Loucy (cell line): ENCODE measurements at regions not wholly inside any gene's neighbourhood (a gene's known extent, or its start where the extent isn't known, plus 50 kb on each side); places are given as distances from the start of the nearest gene placed in this dataset.

Source experiments
- H2AFZ ChIP-seq: fragments of 200-600 bp; sonication (generic); 2 replicates; pipeline ENCODE4 v1.6.0; 2016; ENCODE audit warnings: antibody characterized with exemption, mild to moderate bottlenecking, low read length, moderate library complexity
- H3F3A ChIP-seq: fragments of 200-600 bp; 2 replicates; pipeline ENCODE4 v1.6.0; 2016; ENCODE audit warnings: antibody characterized with exemption, low read depth, mild to moderate bottlenecking
- H3K27me3 ChIP-seq: fragments of 200-600 bp; sonication (generic); 2 replicates; pipeline ENCODE4 v1.6.1; 2014; ENCODE audit warnings: low read length, mild to moderate bottlenecking; ENCODE audit not compliant: insufficient read depth, poor library complexity, severe bottlenecking
- H3K36me3 ChIP-seq: fragments of 200-600 bp; sonication (generic); 2 replicates; pipeline ENCODE4 v1.6.1; 2016; ENCODE audit warnings: low read length; ENCODE audit not compliant: insufficient read depth
- H3K4me1 ChIP-seq: fragments of 200-600 bp; sonication (generic); 2 replicates; pipeline ENCODE4 v1.5.1; 2014; ENCODE audit warnings: low read length, mild to moderate bottlenecking; ENCODE audit not compliant: insufficient read depth, poor library complexity, severe bottlenecking
- H3K4me2 ChIP-seq: fragments of 200-600 bp; sonication (generic); 2 replicates; pipeline ENCODE4 v1.6.0; 2014; ENCODE audit warnings: antibody characterized with exemption, low read length, low read depth, mild to moderate bottlenecking; ENCODE audit not compliant: poor library complexity, severe bottlenecking
- H3K4me3 ChIP-seq: fragments of 200-600 bp; sonication (generic); 2 replicates; pipeline ENCODE4 v1.5.1; 2014; ENCODE audit warnings: low read length, mild to moderate bottlenecking, mixed read lengths; ENCODE audit not compliant: poor library complexity, severe bottlenecking
- H3K79me2 ChIP-seq: fragments of 200-600 bp; sonication (generic); 2 replicates; pipeline ENCODE4 v1.6.1; 2014; ENCODE audit warnings: low read length; ENCODE audit not compliant: insufficient read depth
- H3K9ac ChIP-seq: fragments of 200-600 bp; sonication (generic); 2 replicates; pipeline ENCODE4 v1.6.0; 2014; ENCODE audit warnings: mild to moderate bottlenecking, low read depth, low read length, moderate library complexity; ENCODE audit not compliant: poor library complexity, severe bottlenecking
- H3K9me2 ChIP-seq: fragments of 200-600 bp; sonication (generic); replicated peaks from 2 replicates; pipeline ENCODE4 v1.6.1; 2016; ENCODE audit warnings: low read depth, low read length, mixed read lengths
- H3K9me3 ChIP-seq: fragments of 200-600 bp; sonication (generic); 2 replicates; pipeline ENCODE4 v1.6.1; 2014; ENCODE audit warnings: mild to moderate bottlenecking, antibody characterized with exemption, low read length, low read depth; ENCODE audit not compliant: insufficient read depth
- H4K20me1 ChIP-seq: fragments of 200-600 bp; sonication (generic); 2 replicates; pipeline ENCODE4 v1.6.0; 2014; ENCODE audit warnings: antibody characterized with exemption, low read length, mild to moderate bottlenecking; ENCODE audit not compliant: insufficient read depth, poor library complexity, severe bottlenecking
- EZH2phosphoT487 ChIP-seq: fragments of 200-600 bp; IDR thresholded peaks from 2 replicates; pipeline ENCODE4 v1.6.1; 2018; ENCODE audit warnings: antibody characterized with exemption, mild to moderate bottlenecking, moderate library complexity, borderline replicate concordance
- TF ChIP-seq, protein P1 (sequence below): fragments of 200-600 bp; sonication (generic); conservative IDR thresholded peaks from 2 replicates; pipeline ENCODE4 v1.5.1; 2014; ENCODE audit warnings: mild to moderate bottlenecking, antibody characterized with exemption, low read length

DNA sequence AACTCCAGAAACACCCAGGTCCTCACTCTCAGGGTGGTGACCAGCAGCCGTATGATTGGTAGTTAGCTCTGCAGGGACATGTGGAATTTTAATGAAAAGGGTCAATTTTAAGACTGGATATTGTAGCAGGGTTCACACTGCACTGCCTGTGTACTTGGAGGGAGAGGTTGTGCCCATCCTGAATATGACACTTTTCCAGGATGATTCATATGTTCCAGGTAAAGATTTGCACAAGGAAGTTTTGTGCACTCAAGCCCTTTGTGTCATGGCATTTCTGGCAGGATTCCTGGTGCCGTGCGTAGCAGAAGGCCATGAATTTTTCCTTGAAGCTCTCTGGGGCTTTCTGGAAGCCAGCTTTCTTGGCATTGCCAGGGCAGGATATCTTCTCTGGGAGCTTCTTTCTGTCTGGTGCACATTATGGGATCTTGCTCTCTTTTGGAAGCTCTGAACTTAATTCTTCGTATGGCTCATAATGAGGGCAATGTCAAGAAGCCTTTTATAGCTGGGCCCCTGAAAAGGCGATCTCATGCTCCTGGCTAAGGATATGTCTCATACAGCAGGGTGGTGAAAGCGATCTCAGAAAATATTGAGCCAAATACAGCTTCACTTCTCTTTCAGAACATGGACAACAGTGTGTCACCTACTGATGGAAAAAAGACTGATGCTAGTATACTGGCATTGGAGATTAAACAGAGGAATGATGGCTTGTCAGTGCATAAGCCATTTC is 1133.9 kb downstream of the AACS start:
- TF ChIP-seq, protein P1, sequence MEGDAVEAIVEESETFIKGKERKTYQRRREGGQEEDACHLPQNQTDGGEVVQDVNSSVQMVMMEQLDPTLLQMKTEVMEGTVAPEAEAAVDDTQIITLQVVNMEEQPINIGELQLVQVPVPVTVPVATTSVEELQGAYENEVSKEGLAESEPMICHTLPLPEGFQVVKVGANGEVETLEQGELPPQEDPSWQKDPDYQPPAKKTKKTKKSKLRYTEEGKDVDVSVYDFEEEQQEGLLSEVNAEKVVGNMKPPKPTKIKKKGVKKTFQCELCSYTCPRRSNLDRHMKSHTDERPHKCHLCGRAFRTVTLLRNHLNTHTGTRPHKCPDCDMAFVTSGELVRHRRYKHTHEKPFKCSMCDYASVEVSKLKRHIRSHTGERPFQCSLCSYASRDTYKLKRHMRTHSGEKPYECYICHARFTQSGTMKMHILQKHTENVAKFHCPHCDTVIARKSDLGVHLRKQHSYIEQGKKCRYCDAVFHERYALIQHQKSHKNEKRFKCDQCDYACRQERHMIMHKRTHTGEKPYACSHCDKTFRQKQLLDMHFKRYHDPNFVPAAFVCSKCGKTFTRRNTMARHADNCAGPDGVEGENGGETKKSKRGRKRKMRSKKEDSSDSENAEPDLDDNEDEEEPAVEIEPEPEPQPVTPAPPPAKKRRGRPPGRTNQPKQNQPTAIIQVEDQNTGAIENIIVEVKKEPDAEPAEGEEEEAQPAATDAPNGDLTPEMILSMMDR: no peak
- no peak for TF ChIP-seq EZH2phosphoT487
- no peaks in the 10 kb centered on the region for H3K4me1 ChIP-seq
- H3K36me3 ChIP-seq: no peaks in the 10 kb centered on the region
- no peaks in the 10 kb centered on the region for H4K20me1 ChIP-seq
- no peak overlapping the region for H2AFZ ChIP-seq
- H3K9me2 ChIP-seq: no peaks in the 10 kb centered on the region
- H3K9ac ChIP-seq: no peak overlapping the region
- no peak overlapping the region for H3K4me3 ChIP-seq
- H3F3A ChIP-seq: no peaks in the 10 kb centered on the region
- no peaks in the 10 kb centered on the region; the same call in 1 of the 2 replicates for H3K9me3 ChIP-seq
- H3K27me3 ChIP-seq: no peaks in the 10 kb centered on the region
- H3K4me2 ChIP-seq: no peak overlapping the region
- H3K79me2 ChIP-seq: no peaks in the 10 kb centered on the region

GRCh38 chr12:126201981-126202537 is 1136.8 kb downstream of the AACS start:
- H3K4me1 ChIP-seq: no peaks in the 10 kb centered on the region
- no peak overlapping the region for H2AFZ ChIP-seq
- TF ChIP-seq, protein P1: no peak
- TF ChIP-seq EZH2phosphoT487: no peak
- no peaks in the 10 kb centered on the region for H3K79me2 ChIP-seq
- no peaks in the 10 kb centered on the region for H4K20me1 ChIP-seq
- no peak overlapping the region for H3K4me2 ChIP-seq
- H3K27me3 ChIP-seq: no peaks in the 10 kb centered on the region
- H3K36me3 ChIP-seq: no peaks in the 10 kb centered on the region
- H3F3A ChIP-seq: no peaks in the 10 kb centered on the region
- H3K9me3 ChIP-seq: no peaks in the 10 kb centered on the region; the same call in 1 of the 2 replicates
- no peak overlapping the region for H3K9ac ChIP-seq
- no peak overlapping the region for H3K4me3 ChIP-seq
- H3K9me2 ChIP-seq: no peaks in the 10 kb centered on the region

DNA sequence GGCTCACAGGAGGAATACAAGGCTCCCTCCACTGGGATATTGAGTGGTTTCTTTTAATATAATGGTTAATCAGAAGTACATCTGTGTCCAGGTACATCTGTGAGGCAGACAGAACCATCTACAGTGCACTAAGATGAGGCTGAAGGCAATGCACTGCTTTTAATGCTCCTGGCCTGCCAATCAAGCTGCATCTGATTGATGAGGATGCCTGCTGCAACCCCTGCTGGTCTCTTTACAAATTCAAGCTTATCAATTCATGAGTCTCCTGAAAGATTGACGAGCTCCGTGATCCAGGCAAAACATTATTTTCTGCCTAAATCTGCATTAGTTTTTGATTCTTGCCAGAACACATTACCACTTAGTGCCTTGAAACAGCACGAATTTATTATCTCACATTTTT is 1139.1 kb downstream of the AACS start:
- no peaks in the 10 kb centered on the region for H3K27me3 ChIP-seq
- TF ChIP-seq, protein P1: no peak
- no peak for TF ChIP-seq EZH2phosphoT487
- no peaks in the 10 kb centered on the region for H3K79me2 ChIP-seq
- no peak overlapping the region for H3K9ac ChIP-seq
- H4K20me1 ChIP-seq: no peaks in the 10 kb centered on the region
- H3K4me1 ChIP-seq: no peaks in the 10 kb centered on the region
- H3F3A ChIP-seq: no peaks in the 10 kb centered on the region
- H3K36me3 ChIP-seq: no peaks in the 10 kb centered on the region
- H3K9me2 ChIP-seq: no peaks in the 10 kb centered on the region
- no peak overlapping the region for H3K4me2 ChIP-seq
- no peaks in the 10 kb centered on the region; the same call in 1 of the 2 replicates for H3K9me3 ChIP-seq
- no peak overlapping the region for H2AFZ ChIP-seq
- H3K4me3 ChIP-seq: no peak overlapping the region
